GM13977 (cell line): ENCODE measurements at regions not wholly inside any gene's neighbourhood (a gene's known extent, or its start where the extent isn't known, plus 50 kb on each side); places are given as distances from the start of the nearest gene placed in this dataset.
"Not testable (repeated sequence)": the region's sequence is repeated elsewhere in the genome, so short reads cannot be mapped to it uniquely, and the experiment has no call there.

Source experiments
- DNase-seq: peaks from one replicate; pipeline ENCODE4 v3.0.0; 2012; ENCODE audit warnings: low spot score
- in situ Hi-C: fragments of 300-500 bp; cut with MboI; formaldehyde crosslinking; loops from one replicate; pipeline ENCODE4 v1.12.0; 2022; ENCODE audit warnings: low sequenced_read_pairs, low pct_unique_long_range_greater_than_20kb, mixed read lengths, inconsistent platforms; ENCODE audit not compliant: unreplicated experiment
- TF ChIP-seq, protein P1 (sequence below): IDR thresholded peaks from 2 replicates; pipeline ENCODE4 v1.5.1; 2012; ENCODE audit warnings: mild to moderate bottlenecking, control low read depth; ENCODE audit not compliant: insufficient read depth; ENCODE audit errors: extremely low read depth, missing control alignments

DNA sequence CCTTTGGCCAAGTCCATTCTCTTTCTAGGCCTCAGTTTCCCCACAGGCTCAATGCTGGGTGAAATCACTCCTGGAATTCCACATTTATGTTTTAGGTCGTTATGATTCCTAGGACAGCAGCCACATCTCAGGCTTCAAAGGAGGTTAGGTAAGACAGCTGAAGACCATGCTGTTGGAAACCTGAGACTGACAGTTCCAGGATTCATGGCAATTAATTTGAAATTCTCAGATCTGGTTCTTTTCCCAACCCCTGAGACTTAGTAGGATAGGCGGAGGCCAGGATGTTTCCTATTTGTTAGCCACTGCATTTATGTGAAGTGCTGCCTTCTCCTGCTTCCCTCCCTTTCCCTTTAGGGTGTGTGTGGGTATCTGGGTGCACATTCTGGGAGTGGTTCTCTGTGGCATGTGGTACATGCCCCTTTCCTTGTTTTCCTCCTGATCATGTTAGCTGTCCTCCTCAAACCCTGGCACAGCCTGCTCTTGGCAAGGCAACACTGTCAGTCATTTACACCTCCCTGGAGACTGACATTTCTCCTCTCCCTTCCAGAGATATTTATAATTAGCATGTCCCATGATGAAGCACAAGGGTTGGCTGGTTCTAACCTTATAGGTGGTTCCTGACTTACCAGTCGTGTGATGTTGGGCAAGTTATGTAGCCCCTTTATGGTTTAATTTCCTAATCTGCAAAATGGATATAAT lies 91.4 kb upstream of the SALL1 start:
- DNase-seq = no peak
- TF ChIP-seq, protein P1, sequence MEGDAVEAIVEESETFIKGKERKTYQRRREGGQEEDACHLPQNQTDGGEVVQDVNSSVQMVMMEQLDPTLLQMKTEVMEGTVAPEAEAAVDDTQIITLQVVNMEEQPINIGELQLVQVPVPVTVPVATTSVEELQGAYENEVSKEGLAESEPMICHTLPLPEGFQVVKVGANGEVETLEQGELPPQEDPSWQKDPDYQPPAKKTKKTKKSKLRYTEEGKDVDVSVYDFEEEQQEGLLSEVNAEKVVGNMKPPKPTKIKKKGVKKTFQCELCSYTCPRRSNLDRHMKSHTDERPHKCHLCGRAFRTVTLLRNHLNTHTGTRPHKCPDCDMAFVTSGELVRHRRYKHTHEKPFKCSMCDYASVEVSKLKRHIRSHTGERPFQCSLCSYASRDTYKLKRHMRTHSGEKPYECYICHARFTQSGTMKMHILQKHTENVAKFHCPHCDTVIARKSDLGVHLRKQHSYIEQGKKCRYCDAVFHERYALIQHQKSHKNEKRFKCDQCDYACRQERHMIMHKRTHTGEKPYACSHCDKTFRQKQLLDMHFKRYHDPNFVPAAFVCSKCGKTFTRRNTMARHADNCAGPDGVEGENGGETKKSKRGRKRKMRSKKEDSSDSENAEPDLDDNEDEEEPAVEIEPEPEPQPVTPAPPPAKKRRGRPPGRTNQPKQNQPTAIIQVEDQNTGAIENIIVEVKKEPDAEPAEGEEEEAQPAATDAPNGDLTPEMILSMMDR = no peak
- in situ Hi-C loops = no loop called here

DNA sequence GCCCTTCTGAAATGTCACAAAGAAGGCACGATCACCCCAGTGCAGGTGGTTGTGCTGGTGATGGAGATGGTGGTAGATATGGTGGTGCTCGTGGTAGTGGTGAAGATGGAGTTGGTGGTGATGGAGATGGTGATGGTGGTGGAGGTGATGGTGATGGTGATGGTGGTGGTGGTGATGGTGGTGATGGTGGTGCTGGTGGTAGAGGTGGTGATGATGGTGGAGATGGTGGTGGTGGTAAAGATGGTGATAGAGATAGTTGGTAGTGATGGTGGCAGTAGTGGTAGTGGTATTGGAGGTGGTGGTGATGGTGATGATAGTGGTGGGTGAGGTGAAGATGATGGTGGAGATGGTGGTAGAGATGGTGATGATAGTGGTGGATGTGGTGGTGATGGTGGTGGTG lies 88.1 kb upstream of the SALL1 start:
- TF ChIP-seq, protein P1 = no peak
- DNase-seq = no peak
- in situ Hi-C loops = no loop called here

DNA sequence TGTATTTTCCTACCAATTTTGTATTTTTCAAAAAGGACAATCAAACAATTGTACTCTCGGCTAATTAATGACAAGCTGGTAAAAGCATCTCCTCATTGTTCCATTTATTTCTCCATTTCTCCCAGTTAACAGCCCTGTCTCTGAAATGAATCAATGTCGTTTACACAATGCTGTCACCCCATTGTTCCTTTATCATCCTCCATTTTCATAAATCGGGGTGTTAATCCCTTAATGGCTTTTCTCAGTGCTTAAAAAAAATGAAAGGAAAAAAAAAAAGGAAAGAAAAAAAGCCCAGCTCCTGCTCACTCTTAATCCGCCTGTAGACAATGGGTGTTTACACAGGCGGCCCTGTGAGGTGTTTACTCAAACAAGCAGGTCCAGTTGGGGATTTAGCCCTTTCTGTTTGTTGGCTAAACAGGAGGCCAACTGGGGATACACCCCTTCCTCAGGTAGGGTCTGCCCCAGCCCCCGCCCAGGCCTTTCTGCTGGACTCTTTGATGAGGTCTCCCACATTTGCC lies 86.8 kb upstream of the SALL1 start:
- TF ChIP-seq, protein P1 = no peak
- DNase-seq = no peak
- in situ Hi-C loops = no loop called here

- in situ Hi-C loops = no loop called here
- DNase-seq = no peak
- TF ChIP-seq, protein P1 = no peak
Observed at GRCh38 chr16:51237207-51237606, 86.1 kb upstream of the SALL1 start.

GRCh38 chr16:51236583-51236982 lies 85.5 kb upstream of the SALL1 start:
- no peak for DNase-seq
- in situ Hi-C loops = no loop called here
- TF ChIP-seq, protein P1 = no peak

DNA sequence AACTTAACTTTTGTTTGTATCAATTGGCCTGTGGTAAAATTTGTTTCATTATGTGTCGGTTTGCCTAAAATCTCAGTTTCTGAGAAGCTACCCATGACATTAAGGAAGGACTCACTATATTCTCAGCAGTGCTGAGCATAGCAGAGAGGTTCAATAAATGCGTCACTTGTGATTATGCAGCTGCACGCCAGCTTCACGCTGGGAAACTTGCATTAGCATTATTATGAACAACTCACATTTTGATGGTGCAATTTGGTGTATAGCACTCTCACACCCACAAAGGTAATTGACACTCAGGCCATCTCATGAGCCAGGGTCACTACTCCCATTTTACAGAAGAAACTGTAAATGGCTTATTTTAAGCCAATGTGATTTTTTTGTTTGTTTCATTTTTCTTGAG lies 80.6 kb upstream of the SALL1 start:
- no peak for DNase-seq
- in situ Hi-C loops = no loop called here
- TF ChIP-seq, protein P1 = no peak

DNA sequence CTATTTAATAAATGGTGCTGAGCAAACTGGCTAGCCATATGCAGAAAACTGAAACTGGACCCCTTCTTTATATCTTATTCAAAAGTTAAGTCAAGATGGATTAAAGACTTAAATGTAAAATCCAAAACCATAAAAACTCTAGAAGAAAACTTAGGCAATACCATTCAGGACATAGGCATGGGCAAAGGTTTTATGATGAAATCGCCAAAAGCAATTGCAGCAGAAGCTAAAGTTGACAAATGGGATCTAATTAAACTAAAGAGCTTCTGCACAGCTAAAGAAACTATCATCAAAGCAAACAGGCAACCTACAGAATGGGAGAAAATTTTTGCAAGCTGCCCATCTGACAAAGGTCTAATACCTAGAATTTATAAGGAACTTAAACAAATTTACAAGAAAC lies 79.0 kb upstream of the SALL1 start:
- in situ Hi-C loops, DNase-seq: not testable (repeated sequence)
